PC-3 (cell line): ENCODE measurements at regions not wholly inside any gene's neighbourhood (a gene's known extent, or its start where the extent isn't known, plus 50 kb on each side); places are given as distances from the start of the nearest gene placed in this dataset.

ENCODE experiments used
- EZH2 ChIP-seq: fragments of 300-600 bp; sonication (generic); IDR thresholded peaks from one replicate; pipeline ENCODE4 v1.6.1; 2017; ENCODE audit warnings: antibody characterized with exemption, mild to moderate bottlenecking, low read length; ENCODE audit not compliant: unreplicated experiment
- EZH2phosphoT487 ChIP-seq: fragments of 300-600 bp; sonication (generic); IDR thresholded peaks from 2 replicates; pipeline ENCODE4 v1.6.1; 2018; ENCODE audit warnings: mild to moderate bottlenecking, antibody characterized with exemption, low read length, borderline replicate concordance
- TF ChIP-seq, protein P1 (sequence below): fragments of 300-600 bp; sonication (generic); conservative IDR thresholded peaks from 2 replicates; pipeline ENCODE4 v1.5.1; 2017; ENCODE audit warnings: antibody characterized with exemption, low read depth, mild to moderate bottlenecking, low read length

DNA sequence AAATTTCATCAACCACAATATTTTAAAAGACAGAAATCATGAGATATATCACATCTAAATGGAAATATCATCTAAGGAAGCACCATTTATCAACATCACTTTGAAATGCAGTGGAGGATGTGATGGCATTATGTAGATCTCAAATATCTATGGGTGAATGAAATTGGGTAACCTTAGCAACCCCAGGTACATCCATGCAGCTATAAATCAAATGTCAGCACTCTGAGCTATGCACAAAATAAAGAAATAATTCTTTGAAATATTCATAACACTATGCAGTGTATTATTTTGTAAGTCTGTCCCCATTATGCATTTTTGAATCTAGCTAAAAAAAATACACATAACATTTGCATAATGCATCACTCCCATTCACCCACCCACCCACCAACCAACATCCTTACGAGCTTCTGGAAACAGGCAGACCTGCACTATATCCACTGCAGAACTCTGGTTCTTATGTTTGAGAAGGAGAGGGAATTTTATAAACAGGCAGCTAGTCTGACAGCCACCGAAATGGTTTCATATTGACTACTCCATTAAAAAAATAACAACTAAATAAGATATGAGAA is 186.8 kb downstream of the SHOX2 start:
- TF ChIP-seq, protein P1, sequence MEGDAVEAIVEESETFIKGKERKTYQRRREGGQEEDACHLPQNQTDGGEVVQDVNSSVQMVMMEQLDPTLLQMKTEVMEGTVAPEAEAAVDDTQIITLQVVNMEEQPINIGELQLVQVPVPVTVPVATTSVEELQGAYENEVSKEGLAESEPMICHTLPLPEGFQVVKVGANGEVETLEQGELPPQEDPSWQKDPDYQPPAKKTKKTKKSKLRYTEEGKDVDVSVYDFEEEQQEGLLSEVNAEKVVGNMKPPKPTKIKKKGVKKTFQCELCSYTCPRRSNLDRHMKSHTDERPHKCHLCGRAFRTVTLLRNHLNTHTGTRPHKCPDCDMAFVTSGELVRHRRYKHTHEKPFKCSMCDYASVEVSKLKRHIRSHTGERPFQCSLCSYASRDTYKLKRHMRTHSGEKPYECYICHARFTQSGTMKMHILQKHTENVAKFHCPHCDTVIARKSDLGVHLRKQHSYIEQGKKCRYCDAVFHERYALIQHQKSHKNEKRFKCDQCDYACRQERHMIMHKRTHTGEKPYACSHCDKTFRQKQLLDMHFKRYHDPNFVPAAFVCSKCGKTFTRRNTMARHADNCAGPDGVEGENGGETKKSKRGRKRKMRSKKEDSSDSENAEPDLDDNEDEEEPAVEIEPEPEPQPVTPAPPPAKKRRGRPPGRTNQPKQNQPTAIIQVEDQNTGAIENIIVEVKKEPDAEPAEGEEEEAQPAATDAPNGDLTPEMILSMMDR, result no peak
- TF ChIP-seq EZH2 (no peak), EZH2phosphoT487 (no peak)
